ENCODE measurements at regions not wholly inside any gene's neighbourhood (a gene's known extent, or its start where the extent isn't known, plus 50 kb on each side); places are given as distances from the start of the nearest gene placed in this dataset.

DNA sequence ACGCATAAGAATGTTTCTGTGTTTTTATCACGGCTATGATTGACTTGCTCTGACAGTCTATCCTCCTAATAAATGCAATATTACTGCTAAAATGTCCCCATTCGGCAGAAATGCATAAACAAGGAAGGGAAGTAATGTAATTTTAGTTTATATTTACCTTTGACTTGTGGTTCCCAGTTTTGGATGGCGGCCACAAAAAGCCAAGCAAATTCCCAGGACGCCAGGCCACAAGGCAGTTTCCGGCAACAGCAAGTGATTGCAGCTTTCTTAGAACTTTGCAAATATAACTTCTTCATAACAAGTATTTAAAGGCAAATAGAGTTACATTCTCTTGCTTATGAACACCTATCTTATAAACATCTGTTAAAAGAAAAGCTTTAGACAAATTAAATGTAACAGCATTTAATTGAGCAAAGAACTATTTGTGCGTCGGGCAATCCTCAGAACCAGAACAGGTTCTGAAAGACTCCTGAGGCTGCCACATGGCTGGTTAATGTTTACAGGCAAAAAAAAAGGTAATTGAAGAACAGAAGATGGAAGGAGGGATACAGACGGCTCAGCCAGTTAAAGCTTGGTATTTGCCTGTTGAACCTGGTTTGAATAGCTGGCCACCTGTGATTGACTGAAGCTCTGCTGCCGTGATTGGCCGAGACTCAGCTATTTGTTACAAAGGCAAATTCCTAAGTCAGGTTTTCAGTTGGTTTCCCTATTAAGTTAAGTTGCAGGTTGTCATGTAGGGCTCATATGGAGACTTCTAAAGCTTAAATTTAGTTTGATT, 80.8 kb downstream of the C21orf91 start:
- H3K27me3 Mint-ChIP-seq, result no peaks in the 10 kb centered on the region
- peaks cover 3% of the 10 kb centered on the region for H3K9me3 Mint-ChIP-seq
- peaks cover 20% of the 10 kb centered on the region for H3K4me1 Mint-ChIP-seq (ENCODE audit: low read depth)
- DNase-seq, result no peak
- no peak overlapping the region for H3K27ac Mint-ChIP-seq
- no peak overlapping the region for H3K4me3 Mint-ChIP-seq
- no peaks in the 10 kb centered on the region for H3K36me3 Mint-ChIP-seq (ENCODE audit: low read depth)

GRCh38 chr21:17736072-17736471, 83.1 kb downstream of the C21orf91 start:
- H3K36me3 Mint-ChIP-seq (ENCODE audit: low read depth), result no peaks in the 10 kb centered on the region
- no peak overlapping the region for H3K4me3 Mint-ChIP-seq
- H3K4me1 Mint-ChIP-seq (ENCODE audit: low read depth), result peaks cover 6% of the 10 kb centered on the region
- no peak for DNase-seq
- no peak overlapping the region for H3K27ac Mint-ChIP-seq
- no peaks in the 10 kb centered on the region for H3K9me3 Mint-ChIP-seq
- no peaks in the 10 kb centered on the region for H3K27me3 Mint-ChIP-seq

GRCh38 chr21:17733209-17733608, 85.9 kb downstream of the C21orf91 start:
- H3K27ac Mint-ChIP-seq, result no peak overlapping the region
- H3K4me1 Mint-ChIP-seq (ENCODE audit: low read depth), result peaks cover 5% of the 10 kb centered on the region
- H3K4me3 Mint-ChIP-seq, result no peak overlapping the region
- no peak for DNase-seq
- no peaks in the 10 kb centered on the region for H3K9me3 Mint-ChIP-seq
- H3K36me3 Mint-ChIP-seq (ENCODE audit: low read depth), result no peaks in the 10 kb centered on the region
- no peaks in the 10 kb centered on the region for H3K27me3 Mint-ChIP-seq

DNA sequence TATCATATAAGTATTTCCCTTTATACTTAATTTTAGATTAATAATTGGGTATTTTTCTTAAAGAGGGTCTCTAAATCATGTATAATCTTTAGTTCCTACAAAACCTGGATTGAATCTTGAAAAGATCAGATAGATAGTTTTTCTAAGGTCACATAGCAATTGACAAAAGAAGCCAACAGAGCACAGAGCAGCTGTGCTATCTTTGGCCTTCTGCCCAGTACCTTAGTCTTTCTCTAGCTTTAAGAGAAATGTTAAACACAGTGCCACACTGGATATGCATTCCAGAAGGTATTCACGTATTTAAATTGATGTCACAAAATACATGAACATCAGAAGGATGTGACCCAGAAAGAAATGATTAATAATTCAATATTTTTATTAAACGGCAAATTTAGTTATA, 86.8 kb downstream of the C21orf91 start:
- H3K4me3 Mint-ChIP-seq, result no peak overlapping the region
- DNase-seq, result no peak
- H3K36me3 Mint-ChIP-seq (ENCODE audit: low read depth), result no peaks in the 10 kb centered on the region
- H3K4me1 Mint-ChIP-seq (ENCODE audit: low read depth), result peaks cover 5% of the 10 kb centered on the region
- no peaks in the 10 kb centered on the region for H3K9me3 Mint-ChIP-seq
- no peaks in the 10 kb centered on the region for H3K27me3 Mint-ChIP-seq
- H3K27ac Mint-ChIP-seq, result no peak overlapping the region

- peaks cover 5% of the 10 kb centered on the region for H3K4me1 Mint-ChIP-seq (ENCODE audit: low read depth)
These were observed 87.6 kb downstream of the C21orf91 start for GRCh38 chr21:17731554-17731953.

GRCh38 chr21:17730782-17731181, 88.4 kb downstream of the C21orf91 start:
- H3K27ac Mint-ChIP-seq, result no peak overlapping the region
- no peak for DNase-seq
- H3K36me3 Mint-ChIP-seq (ENCODE audit: low read depth), result no peaks in the 10 kb centered on the region
- no peaks in the 10 kb centered on the region for H3K27me3 Mint-ChIP-seq
- no peaks in the 10 kb centered on the region for H3K9me3 Mint-ChIP-seq
- peaks cover 5% of the 10 kb centered on the region for H3K4me1 Mint-ChIP-seq (ENCODE audit: low read depth)
- H3K4me3 Mint-ChIP-seq, result no peak overlapping the region

More at GRCh38 chr21:17731554-17731953, 87.6 kb downstream of the C21orf91 start:
- Mint-ChIP-seq H3K4me3 (no peak overlapping the region), H3K27me3 (no peaks in the 10 kb centered on the region), H3K27ac (no peak overlapping the region), H3K36me3 (ENCODE audit: low read depth) (no peaks in the 10 kb centered on the region), H3K9me3 (no peaks in the 10 kb centered on the region)
- no peak for DNase-seq

DNA sequence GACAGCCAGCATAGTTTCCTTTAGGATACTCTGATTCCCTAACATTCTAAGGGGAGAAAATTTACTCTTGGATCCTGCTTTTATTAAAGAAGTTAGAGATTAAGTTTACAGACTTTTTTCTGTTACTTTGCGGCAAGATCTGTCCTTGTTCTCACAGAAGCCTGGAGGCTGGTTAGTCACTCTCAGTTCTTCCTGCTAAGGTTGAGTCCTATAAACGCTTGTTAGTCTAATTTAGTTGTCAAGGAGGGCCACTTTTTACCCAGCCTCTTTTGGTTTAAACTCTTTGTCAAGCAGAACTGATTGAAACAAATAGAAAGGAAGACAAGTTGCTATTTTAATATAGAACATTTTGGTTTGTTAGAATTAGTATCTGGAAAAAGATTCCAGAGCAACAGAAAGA, 89.7 kb downstream of the C21orf91 start:
- DNase-seq, result no peak
- no peaks in the 10 kb centered on the region for H3K9me3 Mint-ChIP-seq
- H3K4me3 Mint-ChIP-seq, result no peak overlapping the region
- H3K27ac Mint-ChIP-seq, result no peak overlapping the region
- H3K4me1 Mint-ChIP-seq (ENCODE audit: low read depth), result peaks cover 5% of the 10 kb centered on the region
- H3K27me3 Mint-ChIP-seq, result no peaks in the 10 kb centered on the region
- no peaks in the 10 kb centered on the region for H3K36me3 Mint-ChIP-seq (ENCODE audit: low read depth)

DNA sequence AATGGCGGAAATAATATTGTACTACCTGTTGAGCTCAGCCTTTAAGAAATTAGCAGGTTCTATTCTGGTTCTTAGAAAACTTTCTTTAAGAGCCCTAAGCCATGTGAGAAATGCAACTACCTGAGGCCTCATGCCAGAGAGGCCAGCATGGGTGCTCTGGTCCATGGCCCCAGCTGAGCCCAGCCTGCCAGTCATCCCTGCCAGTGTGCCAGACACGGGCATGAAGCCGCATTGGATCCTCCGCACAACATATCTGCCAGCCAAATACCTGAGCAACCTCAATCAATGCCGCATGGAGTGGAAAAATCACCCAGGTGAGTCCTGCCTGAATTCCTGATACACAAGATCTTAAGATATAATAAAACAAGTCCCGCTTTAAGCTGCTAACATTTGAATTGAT, 91.8 kb downstream of the C21orf91 start:
- no peak for DNase-seq
- H3K27ac Mint-ChIP-seq, result no peak overlapping the region
- H3K4me3 Mint-ChIP-seq, result no peak overlapping the region
- no peaks in the 10 kb centered on the region for H3K27me3 Mint-ChIP-seq
- no peaks in the 10 kb centered on the region for H3K9me3 Mint-ChIP-seq
- no peaks in the 10 kb centered on the region for H3K36me3 Mint-ChIP-seq (ENCODE audit: low read depth)
- peaks cover 5% of the 10 kb centered on the region for H3K4me1 Mint-ChIP-seq (ENCODE audit: low read depth)

DNA sequence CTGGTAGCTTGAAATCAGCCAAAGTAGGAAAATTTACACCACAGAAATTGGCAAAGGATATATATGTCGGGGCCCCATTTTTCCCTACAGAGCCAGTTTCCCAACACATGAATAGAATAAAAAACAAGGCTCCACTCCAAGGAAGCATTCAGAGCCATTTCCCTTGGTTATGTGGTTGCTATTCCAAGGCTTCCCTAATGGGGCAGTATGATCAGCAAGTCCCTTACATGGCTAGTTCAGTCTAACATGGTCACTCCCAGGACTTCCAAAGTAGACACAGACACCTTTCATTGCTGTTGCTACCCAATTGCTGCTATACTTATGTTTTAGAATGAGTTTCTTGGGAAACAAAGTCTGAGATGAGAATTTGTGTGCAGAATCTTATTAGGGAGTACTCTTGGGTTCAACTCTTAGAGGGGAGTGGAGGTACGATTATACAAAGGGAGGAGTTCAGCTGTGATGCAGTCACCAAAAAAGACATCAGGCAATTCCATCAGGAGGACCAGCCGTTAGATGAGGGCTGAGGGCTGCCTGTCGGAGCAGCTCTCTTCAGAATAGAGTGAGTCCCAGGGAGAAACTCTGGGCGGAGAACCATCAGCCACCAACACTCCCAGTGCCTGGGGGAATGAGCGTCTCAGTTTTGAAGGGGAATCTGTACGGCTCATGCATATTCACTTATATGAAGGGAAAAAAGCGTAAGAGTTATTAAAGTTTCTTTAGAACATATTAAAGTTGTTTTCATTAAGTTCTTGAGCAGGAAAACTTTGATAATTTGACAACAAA, 92.9 kb downstream of the C21orf91 start:
- no peaks in the 10 kb centered on the region for H3K36me3 Mint-ChIP-seq (ENCODE audit: low read depth)
- no peaks in the 10 kb centered on the region for H3K27me3 Mint-ChIP-seq
- H3K4me3 Mint-ChIP-seq, result no peak overlapping the region
- H3K4me1 Mint-ChIP-seq (ENCODE audit: low read depth), result peaks cover 5% of the 10 kb centered on the region
- no peak for DNase-seq
- no peak overlapping the region for H3K27ac Mint-ChIP-seq
- H3K9me3 Mint-ChIP-seq, result no peaks in the 10 kb centered on the region

GRCh38 chr21:17725339-17725738, 93.8 kb downstream of the C21orf91 start:
- DNase-seq, result no peak
- Mint-ChIP-seq H3K27me3 (no peaks in the 10 kb centered on the region), H3K4me3 (no peak overlapping the region), H3K27ac (no peak overlapping the region), H3K9me3 (no peaks in the 10 kb centered on the region), H3K36me3 (ENCODE audit: low read depth) (no peaks in the 10 kb centered on the region), H3K4me1 (ENCODE audit: low read depth) (no peaks in the 10 kb centered on the region)

GRCh38 chr21:17712887-17713286, 100.2 kb upstream of the BTG3 start:
- H3K4me1 Mint-ChIP-seq (ENCODE audit: low read depth), result peaks cover 17% of the 10 kb centered on the region
- no peaks in the 10 kb centered on the region for H3K27me3 Mint-ChIP-seq
- peaks cover 10% of the 10 kb centered on the region for H3K9me3 Mint-ChIP-seq
- no peak for DNase-seq
- no peak overlapping the region for H3K27ac Mint-ChIP-seq
- H3K36me3 Mint-ChIP-seq (ENCODE audit: low read depth), result no peaks in the 10 kb centered on the region
- no peak overlapping the region for H3K4me3 Mint-ChIP-seq

DNA sequence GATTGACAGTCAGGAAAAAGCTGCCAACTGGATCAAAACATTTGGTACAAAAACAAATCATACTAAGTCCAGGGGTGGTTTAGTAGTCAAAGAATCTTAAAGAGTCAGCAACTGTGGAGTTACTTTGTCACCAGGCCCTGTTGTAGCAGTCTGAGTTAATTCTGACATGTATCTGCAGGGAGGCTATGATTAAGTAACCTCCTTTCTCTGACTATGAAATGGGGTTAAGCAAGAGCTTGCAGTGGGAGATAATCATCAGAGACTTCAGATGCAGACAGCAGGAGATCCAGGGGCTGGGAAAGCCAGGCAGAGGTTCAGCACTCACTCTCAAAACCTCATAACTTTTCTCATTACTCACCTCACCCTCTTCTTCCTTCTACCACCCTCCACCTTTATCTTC, 99.2 kb upstream of the BTG3 start:
- Mint-ChIP-seq H3K9me3 (peaks cover 10% of the 10 kb centered on the region), H3K4me1 (ENCODE audit: low read depth) (peaks cover 17% of the 10 kb centered on the region), H3K27me3 (no peaks in the 10 kb centered on the region), H3K4me3 (no peak overlapping the region), H3K36me3 (ENCODE audit: low read depth) (no peaks in the 10 kb centered on the region), H3K27ac (no peak overlapping the region)
- no peak for DNase-seq

DNA sequence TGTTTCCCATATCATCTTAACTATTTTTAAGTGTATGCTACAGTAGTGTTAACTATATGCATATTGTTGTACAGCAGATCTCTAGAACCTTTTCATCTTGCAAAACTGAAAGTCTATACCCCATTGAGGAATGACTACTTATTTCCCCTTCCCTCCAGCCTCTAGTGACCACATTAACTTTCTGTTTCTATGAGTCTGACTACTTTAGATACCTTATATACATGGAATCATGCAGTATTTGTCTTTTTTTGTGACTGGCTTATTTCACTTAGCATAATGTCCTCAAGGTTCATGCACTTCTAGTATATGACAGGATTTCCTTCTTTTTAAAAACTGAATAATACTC, 96.5 kb upstream of the BTG3 start:
- Mint-ChIP-seq H3K36me3 (ENCODE audit: low read depth) (no peaks in the 10 kb centered on the region), H3K4me3 (no peak overlapping the region), H3K4me1 (ENCODE audit: low read depth) (peaks cover 17% of the 10 kb centered on the region), H3K27me3 (no peaks in the 10 kb centered on the region), H3K27ac (peak overlapping the region; percentile 47), H3K9me3 (peaks cover 15% of the 10 kb centered on the region)
- DNase-seq, result no peak

DNA sequence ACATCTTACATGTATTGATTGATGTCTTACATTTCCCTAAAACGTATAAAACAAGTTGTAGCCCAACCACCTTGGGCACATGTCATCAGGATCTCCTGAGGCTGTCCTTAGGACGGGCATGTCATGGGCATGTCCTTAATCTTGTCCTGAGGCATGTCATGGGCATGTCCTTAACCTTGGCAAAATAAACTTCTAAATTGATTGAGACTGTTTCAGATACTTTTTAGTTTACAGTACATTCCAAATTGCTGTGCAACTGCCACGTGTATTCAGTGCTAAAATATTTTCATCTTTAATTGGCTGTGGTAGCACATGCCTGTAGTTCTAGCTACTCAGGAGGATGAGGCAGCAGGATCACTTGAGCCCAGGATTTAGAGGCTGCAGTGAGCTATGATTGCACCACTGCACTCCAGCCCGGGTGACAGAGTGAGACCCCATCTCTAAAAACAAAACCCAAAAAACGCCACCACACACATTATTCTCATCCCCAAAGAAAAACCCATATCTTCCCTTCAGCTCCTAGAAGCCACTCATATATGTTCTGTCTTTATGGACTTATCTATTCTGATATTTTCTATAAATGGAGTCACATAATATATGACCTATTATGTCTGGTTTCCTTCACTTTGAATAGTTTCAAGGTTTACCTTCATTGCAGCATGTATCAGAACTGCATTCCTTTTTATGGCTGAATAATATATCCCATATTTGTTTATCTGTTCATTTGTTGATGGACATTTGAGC, 96.0 kb upstream of the BTG3 start:
- no peaks in the 10 kb centered on the region for H3K36me3 Mint-ChIP-seq (ENCODE audit: low read depth)
- H3K4me1 Mint-ChIP-seq (ENCODE audit: low read depth), result peaks cover 17% of the 10 kb centered on the region
- peak overlapping the region; percentile 47 for H3K27ac Mint-ChIP-seq
- DNase-seq, result no peak
- H3K4me3 Mint-ChIP-seq, result no peak overlapping the region
- peaks cover 14% of the 10 kb centered on the region for H3K9me3 Mint-ChIP-seq
- H3K27me3 Mint-ChIP-seq, result no peaks in the 10 kb centered on the region
